ENCODE measurements at regions not wholly inside any gene's neighbourhood (a gene's known extent, or its start where the extent isn't known, plus 50 kb on each side); places are given as distances from the start of the nearest gene placed in this dataset.

DNA sequence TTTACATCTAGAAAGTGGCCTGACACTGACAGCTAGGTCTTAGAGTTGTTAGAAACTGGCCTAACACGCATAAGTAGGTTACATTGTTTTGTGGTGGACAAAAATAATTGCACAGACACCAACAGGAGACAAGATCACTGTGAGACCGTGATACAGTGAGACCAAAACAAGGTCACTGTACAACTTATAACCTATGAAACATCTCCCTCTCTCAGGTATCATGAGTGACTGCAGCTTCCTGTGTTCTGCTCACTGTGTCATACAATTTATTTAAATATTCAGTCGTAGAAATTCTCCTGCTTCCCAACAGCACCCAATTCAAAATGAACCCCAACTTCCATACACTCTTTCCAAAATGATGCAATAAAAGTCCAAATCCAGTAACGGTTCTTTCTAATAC is 2165.2 kb downstream of the PCDH9 start:
- DNase-seq: no peak
- no peaks in the 10 kb centered on the region for H3K9me3 ChIP-seq
- no peaks in the 10 kb centered on the region for H3K4me1 ChIP-seq
- no peaks in the 10 kb centered on the region for H3K36me3 ChIP-seq
- TF ChIP-seq, protein P1, sequence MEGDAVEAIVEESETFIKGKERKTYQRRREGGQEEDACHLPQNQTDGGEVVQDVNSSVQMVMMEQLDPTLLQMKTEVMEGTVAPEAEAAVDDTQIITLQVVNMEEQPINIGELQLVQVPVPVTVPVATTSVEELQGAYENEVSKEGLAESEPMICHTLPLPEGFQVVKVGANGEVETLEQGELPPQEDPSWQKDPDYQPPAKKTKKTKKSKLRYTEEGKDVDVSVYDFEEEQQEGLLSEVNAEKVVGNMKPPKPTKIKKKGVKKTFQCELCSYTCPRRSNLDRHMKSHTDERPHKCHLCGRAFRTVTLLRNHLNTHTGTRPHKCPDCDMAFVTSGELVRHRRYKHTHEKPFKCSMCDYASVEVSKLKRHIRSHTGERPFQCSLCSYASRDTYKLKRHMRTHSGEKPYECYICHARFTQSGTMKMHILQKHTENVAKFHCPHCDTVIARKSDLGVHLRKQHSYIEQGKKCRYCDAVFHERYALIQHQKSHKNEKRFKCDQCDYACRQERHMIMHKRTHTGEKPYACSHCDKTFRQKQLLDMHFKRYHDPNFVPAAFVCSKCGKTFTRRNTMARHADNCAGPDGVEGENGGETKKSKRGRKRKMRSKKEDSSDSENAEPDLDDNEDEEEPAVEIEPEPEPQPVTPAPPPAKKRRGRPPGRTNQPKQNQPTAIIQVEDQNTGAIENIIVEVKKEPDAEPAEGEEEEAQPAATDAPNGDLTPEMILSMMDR (IDR thresholded peaks at IDR 0.05): no peak
- no peak overlapping the region for H3K27ac ChIP-seq
- no peak overlapping the region for H3K4me3 ChIP-seq
- no peaks in the 10 kb centered on the region for H3K27me3 ChIP-seq
- intact Hi-C loops (cut with DNase I): no loop called here
- FAIRE-seq: no peak
- no peak for ATAC-seq
- 52 to 72% methylated on average over 4 of the region's 4 CpGs for WGBS, 2 donors

DNA sequence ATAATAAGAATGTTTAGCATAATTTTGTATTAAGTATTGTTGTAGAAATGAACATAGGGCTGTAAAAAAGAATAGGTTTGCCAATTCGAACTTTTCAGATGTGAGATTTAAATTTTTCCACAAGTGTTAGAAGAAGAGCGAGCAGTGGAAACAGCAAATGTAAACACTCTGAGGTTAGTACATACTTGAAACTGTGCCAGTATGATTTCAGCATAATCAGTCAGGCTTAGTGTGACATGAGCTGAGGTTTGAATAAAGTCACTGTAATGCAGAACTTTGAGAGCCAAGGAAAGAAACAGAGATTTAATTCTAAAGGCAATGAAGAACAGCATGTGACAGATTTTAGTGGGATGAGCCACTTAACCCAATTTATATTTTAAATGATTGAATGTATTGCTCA is 2166.4 kb downstream of the PCDH9 start:
- Histone ChIP-seq H3K27me3 (no peaks in the 10 kb centered on the region), H3K4me1 (no peaks in the 10 kb centered on the region), H3K9me3 (no peaks in the 10 kb centered on the region), H3K36me3 (no peaks in the 10 kb centered on the region), H3K27ac (no peak overlapping the region), H3K4me3 (no peak overlapping the region)
- 0% methylated on average over 2 of the region's 2 CpGs for WGBS, 2 donors
- FAIRE-seq (no peak), ATAC-seq (no peak), DNase-seq (no peak)
- intact Hi-C loops (cut with DNase I): no loop called here
- TF ChIP-seq, protein P1 (IDR thresholded peaks at IDR 0.05): no peak

DNA sequence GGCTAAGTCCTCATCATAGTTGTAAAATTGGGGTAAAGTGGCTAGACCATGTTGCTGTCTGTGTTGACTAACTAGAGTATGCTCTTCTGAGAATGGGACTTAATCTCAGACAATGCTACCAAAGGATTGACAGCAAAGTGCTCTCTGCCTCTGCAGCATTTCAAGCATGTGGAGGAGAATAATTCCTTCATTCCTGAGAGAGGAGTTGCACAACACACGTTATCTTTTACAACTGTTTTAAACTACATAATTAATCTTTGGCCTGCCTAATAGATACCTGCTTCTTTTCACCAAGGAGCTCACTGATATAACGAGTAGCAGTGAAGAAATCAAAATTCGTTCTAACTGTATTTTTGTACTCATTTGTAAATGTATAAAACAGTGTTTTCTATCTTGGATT is 2172.2 kb downstream of the PCDH9 start:
- Histone ChIP-seq H3K4me3 (no peak overlapping the region), H3K9me3 (no peaks in the 10 kb centered on the region), H3K27me3 (no peaks in the 10 kb centered on the region), H3K36me3 (no peaks in the 10 kb centered on the region), H3K4me1 (no peaks in the 10 kb centered on the region), H3K27ac (no peak overlapping the region)
- FAIRE-seq (no peak), DNase-seq (no peak), ATAC-seq (no peak)
- intact Hi-C loops (cut with DNase I): no loop called here
- TF ChIP-seq, protein P1 (IDR thresholded peaks at IDR 0.05): no peak
- WGBS, 2 donors: 18 to 20% methylated on average over 3 of the region's 3 CpGs

DNA sequence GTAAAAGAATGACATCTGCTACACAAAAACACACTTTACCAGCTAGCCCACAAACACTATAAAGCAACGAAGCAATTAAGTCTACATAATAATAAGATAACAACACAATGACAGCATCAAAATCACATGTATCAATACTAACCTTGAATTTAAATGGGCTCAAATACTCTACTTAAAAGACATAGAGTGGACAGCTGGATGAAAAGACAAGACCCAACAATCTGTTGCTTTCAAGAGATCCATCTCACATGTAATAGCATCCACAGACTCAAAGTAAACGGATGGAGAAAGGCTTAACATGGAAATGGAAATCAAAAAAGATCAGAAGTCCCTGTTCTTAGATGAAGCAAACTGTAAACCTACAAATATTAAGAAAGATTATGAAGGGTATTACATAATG is 2175.9 kb downstream of the PCDH9 start:
- no peak overlapping the region for H3K4me3 ChIP-seq
- DNase-seq (no peak), FAIRE-seq (no peak), ATAC-seq (no peak)
- H3K9me3 ChIP-seq: no peaks in the 10 kb centered on the region
- no peak overlapping the region for H3K27ac ChIP-seq
- TF ChIP-seq, protein P1 (IDR thresholded peaks at IDR 0.05): no peak
- no peaks in the 10 kb centered on the region for H3K36me3 ChIP-seq
- 35 to 52% methylated on average over 2 of the region's 2 CpGs for WGBS, 2 donors
- intact Hi-C loops (cut with DNase I): no loop called here
- no peaks in the 10 kb centered on the region for H3K27me3 ChIP-seq
- no peaks in the 10 kb centered on the region for H3K4me1 ChIP-seq

DNA sequence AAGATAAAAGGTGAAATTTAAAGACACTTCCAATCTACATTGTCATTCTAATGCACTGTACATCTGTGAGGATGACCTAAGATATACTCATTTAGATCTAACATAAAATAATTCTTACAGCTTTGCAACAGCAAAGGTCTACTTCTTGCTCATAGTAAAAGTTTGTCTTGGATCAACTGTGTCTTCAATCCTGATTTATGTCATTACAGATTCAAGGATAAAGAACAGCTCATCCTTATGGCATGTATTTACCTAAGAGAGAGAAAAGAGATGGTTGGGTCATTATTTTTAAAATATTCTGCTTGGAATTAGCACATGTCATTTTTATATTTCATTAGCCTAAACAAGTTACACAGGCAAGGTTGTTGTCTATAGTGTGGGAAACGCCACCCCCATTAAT is 2193.1 kb downstream of the PCDH9 start:
- ATAC-seq: no peak
- no peaks in the 10 kb centered on the region for H3K4me1 ChIP-seq
- WGBS, 2 donors: 48 to 68% methylated on average over 1 of the region's 1 CpG
- H3K9me3 ChIP-seq: no peaks in the 10 kb centered on the region
- no peaks in the 10 kb centered on the region for H3K36me3 ChIP-seq
- no peak overlapping the region for H3K27ac ChIP-seq
- FAIRE-seq: no peak
- H3K27me3 ChIP-seq: no peaks in the 10 kb centered on the region
- TF ChIP-seq, protein P1 (IDR thresholded peaks at IDR 0.05): no peak
- intact Hi-C loops (cut with DNase I): no loop called here
- H3K4me3 ChIP-seq: no peak overlapping the region
- no peak for DNase-seq

Data from pancreas (tissue), 10 donors.